SHP77 (cell line): ENCODE measurements at regions not wholly inside any gene's neighbourhood (a gene's known extent, or its start where the extent isn't known, plus 50 kb on each side); places are given as distances from the start of the nearest gene placed in this dataset.

Experiments
- DNase-seq, 2 experiments: peaks; one replicate each; lab custom pipeline; 2025; lab: John Stamatoyannopoulos, UW

GRCh38 chr12:126770188-126770587, 1496.8 kb upstream of the TMEM132C start:
- DNase-seq: no peak

- DNase-seq: peak in 1 of 2 experiments; percentile 33
These were observed 1494.7 kb upstream of the TMEM132C start for GRCh38 chr12:126772171-126772864.

GRCh38 chr12:126773012-126773411, 1494.0 kb upstream of the TMEM132C start:
- DNase-seq: no peak

GRCh38 chr12:126773491-126773890, 1493.5 kb upstream of the TMEM132C start:
- no peak for DNase-seq

- DNase-seq: no peak
These were observed 1490.8 kb upstream of the TMEM132C start for GRCh38 chr12:126776026-126776655.

- no peak for DNase-seq
These were observed 1486.6 kb upstream of the TMEM132C start for GRCh38 chr12:126780343-126780742.

GRCh38 chr12:126781593-126781992, 1485.4 kb upstream of the TMEM132C start:
- no peak for DNase-seq

- no peak for DNase-seq
These were observed 1484.9 kb upstream of the TMEM132C start for GRCh38 chr12:126782083-126782482.

GRCh38 chr12:126784328-126784921, 1482.5 kb upstream of the TMEM132C start:
- peak; percentile 46 to 81 for DNase-seq

GRCh38 chr12:126789963-126790362, 1477.0 kb upstream of the TMEM132C start:
- DNase-seq: no peak

- no peak for DNase-seq
These were observed 1475.8 kb upstream of the TMEM132C start for GRCh38 chr12:126791122-126791521.

- DNase-seq: no peak
These were observed 1474.6 kb upstream of the TMEM132C start for GRCh38 chr12:126792411-126792810.

GRCh38 chr12:126797525-126797924, 1469.4 kb upstream of the TMEM132C start:
- no peak for DNase-seq

GRCh38 chr12:126798449-126798848, 1468.5 kb upstream of the TMEM132C start:
- DNase-seq: no peak

- no peak for DNase-seq
These were observed 1459.6 kb upstream of the TMEM132C start for GRCh38 chr12:126807312-126807865.

GRCh38 chr12:126811391-126811790, 1455.6 kb upstream of the TMEM132C start:
- DNase-seq: no peak

GRCh38 chr12:126819554-126819953, 1447.4 kb upstream of the TMEM132C start:
- DNase-seq: no peak

GRCh38 chr12:126830778-126831680, 1435.9 kb upstream of the TMEM132C start:
- no peak for DNase-seq

GRCh38 chr12:126837697-126838096, 1429.3 kb upstream of the TMEM132C start:
- no peak for DNase-seq

- no peak for DNase-seq
These were observed 1422.9 kb upstream of the TMEM132C start for GRCh38 chr12:126843915-126844669.

- no peak for DNase-seq
These were observed 1419.9 kb upstream of the TMEM132C start for GRCh38 chr12:126847005-126847629.
